Activated CD8-positive, alpha-beta memory T cell treated with anti-CD3 and anti-CD28 coated beads for 1 hour (primary cell): ENCODE measurements at regions not wholly inside any gene's neighbourhood (a gene's known extent, or its start where the extent isn't known, plus 50 kb on each side); places are given as distances from the start of the nearest gene placed in this dataset.

ENCODE experiments used
- DNase-seq, 2 donors: peaks; one replicate each; pipeline ENCODE4 v3.0.0-alpha.2; 2020; ENCODE audit warnings: low read depth in 1 of 2; ENCODE audit errors: extremely low read depth in 1 of 2

GRCh38 chr9:107064378-107064777, 201.4 kb downstream of the ZNF462 start:
- no peak for DNase-seq

- no peak for DNase-seq
Observed at GRCh38 chr9:107065549-107065948, 202.6 kb downstream of the ZNF462 start.

DNA sequence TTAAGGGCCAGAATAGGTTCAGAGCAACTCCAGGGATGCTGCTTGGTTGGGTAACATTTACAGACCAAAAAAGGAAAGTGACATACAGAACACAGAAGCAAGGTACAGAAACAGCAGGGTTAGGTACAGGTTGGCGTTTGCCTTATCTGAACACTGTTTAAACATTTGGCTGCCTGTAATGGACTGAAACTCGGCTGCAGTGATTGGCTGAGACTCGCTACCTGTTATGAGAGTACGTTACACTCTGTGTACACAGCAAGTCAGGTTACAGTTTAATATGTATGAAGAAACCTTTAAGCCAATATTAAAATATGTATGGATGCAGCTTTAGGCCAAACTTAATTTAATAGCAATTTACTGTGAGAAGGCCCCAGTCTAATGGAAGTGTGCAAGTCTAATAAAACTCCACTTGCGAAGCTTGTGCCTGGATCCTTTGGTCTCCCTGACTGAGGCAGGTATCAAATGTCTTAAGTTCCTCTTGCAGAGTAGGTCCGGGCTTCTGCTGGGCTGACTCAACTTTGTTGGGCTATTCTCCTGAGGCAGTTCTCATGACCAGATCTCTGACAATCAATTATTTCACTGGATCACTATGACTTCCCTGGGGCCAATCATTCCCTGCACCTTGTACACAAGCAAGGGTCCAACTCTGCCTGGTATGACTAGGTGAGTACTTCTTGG, 204.9 kb downstream of the ZNF462 start:
- DNase-seq: no peak

DNA sequence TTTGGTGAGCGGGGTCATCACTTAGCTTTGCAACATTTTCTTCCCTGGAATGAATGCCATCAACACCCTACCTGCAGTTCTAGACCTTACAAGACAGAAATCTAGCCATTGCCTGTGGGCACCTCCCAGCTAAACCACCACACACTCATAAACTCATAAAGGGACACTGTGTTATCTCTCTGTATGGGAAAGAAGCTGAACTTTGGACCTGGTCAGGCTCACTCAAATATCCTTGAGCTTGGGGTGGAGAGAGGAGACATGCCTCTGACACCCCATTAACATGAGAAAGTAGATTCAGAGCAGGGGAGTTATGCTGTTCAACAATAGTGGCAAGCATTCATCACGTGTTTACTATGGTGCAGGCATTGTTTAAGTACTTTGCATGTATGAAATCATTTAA, 205.6 kb downstream of the ZNF462 start:
- DNase-seq: no peak

DNA sequence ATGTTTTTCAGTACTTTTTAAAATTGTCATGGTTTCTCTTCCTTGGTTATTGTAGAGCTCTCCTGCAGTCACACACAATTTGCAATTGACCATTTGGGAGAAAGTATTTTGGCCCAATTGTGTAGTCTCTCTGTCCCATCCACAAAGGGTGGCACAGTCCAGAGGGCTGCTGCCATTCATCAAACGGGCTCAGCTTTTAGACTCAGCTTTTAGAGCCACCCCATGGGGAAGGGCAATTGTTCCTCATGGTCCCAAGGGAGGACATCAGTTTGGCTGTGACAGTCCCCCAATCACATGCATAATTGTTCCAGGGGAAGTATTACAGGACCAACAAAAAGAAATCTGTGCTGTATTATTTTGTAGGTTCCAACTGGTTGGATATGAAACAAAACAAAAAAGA, 207.6 kb downstream of the ZNF462 start:
- DNase-seq: no peak

DNA sequence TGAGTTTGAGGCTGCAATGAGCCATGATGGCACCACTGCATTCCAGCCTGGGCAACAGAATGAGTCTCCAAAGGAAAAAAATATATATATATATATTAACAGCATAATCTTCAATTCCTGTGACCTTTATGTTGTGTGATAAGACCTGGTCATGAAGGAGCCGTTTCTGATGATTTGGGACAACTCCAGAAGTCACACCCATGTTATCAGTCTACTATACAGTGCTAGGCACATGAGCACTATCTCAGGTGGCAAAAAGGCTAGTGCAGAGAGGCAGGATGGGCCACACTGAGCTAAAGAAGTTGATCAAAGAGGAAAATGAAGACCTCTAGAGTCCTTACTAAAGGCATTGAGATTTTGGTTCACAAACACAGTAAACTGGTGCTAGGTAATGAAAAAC, 205.0 kb upstream of the RAD23B start:
- no peak for DNase-seq

GRCh38 chr9:107079589-107079988, 203.5 kb upstream of the RAD23B start:
- DNase-seq: no peak

GRCh38 chr9:107080130-107080529, 202.9 kb upstream of the RAD23B start:
- DNase-seq: no peak

DNA sequence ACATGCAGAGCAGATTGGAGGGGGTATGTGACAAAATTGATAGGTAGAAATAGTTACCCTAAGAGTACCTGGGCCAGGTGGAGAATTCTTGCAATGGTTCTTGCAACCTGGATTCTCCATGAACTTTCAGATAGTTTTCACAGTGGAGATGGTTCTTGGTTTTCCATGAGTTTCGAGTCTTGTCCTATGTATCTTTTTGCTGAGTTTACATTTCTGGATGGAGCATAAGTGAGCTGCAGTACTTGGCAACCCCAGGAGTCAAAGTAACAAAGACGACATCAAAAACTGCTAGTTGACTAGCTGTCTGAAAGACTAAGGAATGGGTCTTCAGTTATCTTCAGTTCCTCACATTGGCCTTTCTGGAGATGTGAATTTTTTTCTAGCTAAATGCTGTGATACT, 196.6 kb upstream of the RAD23B start:
- no peak for DNase-seq

DNA sequence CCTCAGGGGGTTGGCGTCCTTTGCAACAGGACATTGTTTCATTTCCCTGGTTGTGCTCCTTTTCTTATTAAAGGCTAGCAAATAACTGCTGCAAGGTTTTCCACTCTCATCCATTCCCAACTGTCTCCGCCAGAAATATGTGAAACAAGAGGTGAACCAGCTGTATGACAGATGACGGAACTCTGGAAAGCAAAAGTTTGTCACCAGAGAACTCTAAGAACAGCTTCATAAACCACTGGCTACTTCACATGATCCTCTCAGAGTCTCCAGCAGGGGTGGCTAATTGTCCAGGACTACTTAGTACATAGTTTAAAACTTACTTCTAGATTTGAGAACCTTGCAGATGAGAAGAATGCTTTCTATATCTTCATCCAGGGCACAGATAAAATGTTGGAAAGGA, 195.9 kb upstream of the RAD23B start:
- no peak for DNase-seq

GRCh38 chr9:107090218-107090617, 192.9 kb upstream of the RAD23B start:
- DNase-seq: no peak

- DNase-seq: no peak
Observed at GRCh38 chr9:107093365-107094060, 189.6 kb upstream of the RAD23B start.

- DNase-seq: no peak
Observed at GRCh38 chr9:107094370-107094769, 188.7 kb upstream of the RAD23B start.

DNA sequence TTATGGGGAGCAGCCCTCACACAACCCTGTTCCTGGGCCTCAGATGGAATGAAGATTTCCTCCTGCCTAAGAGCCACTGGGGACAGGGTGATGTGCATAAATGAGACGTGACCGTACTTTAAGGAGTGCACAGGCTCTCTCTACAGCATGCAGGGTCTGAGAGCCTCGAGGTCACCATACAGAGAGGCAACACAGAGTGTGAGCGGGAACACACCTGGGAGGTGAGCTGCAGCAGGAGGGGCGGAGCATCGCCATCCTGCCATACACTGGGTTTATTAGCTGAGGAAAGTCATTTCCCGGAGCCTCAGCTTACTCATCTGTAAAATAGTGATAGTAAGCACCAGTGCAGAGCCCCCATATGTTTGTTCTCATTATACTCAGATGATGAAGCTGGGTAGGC, 182.5 kb upstream of the RAD23B start:
- DNase-seq: no peak

DNA sequence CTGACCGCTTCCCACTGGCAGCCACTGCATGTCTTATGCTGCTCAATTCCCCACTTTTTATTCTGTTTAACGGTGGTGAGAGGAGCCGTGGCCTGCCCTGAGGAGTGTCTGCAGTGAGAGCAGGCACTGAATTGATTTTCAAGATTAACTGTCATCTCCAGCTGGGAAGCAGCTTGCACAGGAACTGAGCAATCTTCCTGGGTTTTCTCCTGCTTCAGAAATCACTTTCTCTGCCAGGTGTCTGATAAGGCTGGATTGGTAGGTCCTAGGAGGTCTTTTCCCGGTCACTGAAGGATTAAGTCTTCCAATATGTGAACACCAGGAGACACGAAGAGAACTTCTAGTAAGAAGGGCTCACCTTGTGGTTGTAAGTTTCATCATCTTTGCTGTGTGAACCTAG, 181.1 kb upstream of the RAD23B start:
- DNase-seq: no peak

GRCh38 chr9:107103621-107104020, 179.5 kb upstream of the RAD23B start:
- no peak for DNase-seq

GRCh38 chr9:107105784-107106183, 177.3 kb upstream of the RAD23B start:
- no peak for DNase-seq

- DNase-seq: no peak
Observed at GRCh38 chr9:107106416-107106815, 176.7 kb upstream of the RAD23B start.

DNA sequence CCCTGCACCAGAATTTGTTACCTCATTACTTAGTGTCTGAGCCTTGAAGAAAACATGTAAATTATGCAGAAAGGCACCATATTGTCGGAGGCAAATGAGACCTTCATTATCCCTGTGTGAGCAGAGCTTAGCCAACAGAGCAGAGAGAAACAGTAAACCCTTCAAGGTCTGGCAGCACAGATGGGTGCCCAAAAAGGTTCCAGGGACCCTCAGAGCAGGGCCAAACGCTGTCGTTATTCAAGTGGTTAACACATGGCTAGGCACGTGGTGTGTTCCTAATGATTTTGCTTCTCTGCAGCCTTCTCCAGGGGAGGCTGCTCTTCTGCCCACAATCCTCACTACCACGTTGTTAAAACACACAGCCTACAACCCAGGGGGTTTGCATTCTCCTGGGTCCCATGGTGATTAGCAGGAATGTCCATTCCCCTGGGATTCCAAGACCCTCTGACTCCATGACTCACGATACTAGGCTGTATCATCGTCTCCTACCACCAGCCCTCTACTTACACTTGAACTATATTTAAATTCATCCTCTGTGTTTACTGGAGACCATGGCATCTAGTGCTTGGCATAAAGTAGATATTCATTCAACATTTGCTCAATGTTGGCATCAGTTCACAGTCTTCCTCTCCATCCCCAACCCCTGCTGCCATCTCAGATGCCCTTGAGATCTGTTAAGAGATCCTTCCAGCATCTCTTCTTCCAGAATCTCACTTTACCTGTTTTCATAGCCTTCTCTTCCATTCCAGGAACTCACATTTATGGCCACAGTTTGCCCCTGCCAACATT, 174.5 kb upstream of the RAD23B start:
- DNase-seq: no peak

DNA sequence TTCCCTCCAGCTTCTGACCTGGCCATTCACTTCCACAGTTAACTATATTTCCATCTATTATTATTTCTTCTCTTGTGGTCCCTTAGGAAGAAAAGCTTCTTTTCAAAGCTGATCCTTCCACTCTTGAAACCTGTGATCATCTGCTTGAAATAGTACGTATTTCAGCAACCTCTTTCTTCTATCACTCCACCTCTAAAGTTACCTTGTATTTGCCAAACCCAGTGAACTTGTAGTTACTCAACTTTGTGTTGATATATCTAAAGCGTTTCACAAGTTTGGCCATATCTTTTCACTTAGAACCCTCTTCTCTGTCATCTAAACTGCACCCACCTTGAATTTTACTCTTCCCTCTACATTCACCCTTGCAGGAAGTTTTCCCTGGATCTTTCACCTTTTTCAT, 173.8 kb upstream of the RAD23B start:
- no peak for DNase-seq

DNA sequence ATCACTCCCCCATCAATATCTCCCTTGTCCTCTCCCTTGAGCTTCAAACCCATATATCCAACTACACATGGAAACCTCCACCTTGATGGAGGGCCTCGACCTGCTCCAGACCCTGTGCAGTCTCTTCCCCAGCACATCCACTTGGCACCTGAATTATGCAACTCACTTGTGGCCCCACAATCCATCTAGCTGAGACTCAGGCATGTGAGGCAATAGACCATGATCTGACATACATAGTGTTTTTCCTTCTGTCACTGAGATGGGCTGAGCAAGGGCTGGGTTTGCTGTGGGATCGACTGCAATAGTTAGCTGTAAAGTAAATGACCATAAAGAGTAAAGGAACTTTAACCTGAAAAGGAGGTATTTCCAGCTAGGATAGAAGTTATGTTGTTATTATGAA, 172.9 kb upstream of the RAD23B start:
- DNase-seq: no peak

GRCh38 chr9:107112707-107113243, 170.3 kb upstream of the RAD23B start:
- no peak for DNase-seq
